Neural crest cell (in vitro differentiated cells): ENCODE measurements at regions not wholly inside any gene's neighbourhood (a gene's known extent, or its start where the extent isn't known, plus 50 kb on each side); places are given as distances from the start of the nearest gene placed in this dataset.

ENCODE experiments used
- DNase-seq: peaks from one replicate; pipeline ENCODE4 v3.0.0; 2021; ENCODE audit warnings: low read depth, mixed read lengths, low spot score
- H3K27ac Mint-ChIP-seq: one replicate; pipeline ENCODE4 v1.8.0; 2021; ENCODE audit warnings: mild to moderate bottlenecking, mixed read lengths; ENCODE audit not compliant: unreplicated experiment
- H3K27me3 Mint-ChIP-seq: 2 replicates; pipeline ENCODE4 v1.8.0; 2021; ENCODE audit warnings: low read depth, mild to moderate bottlenecking, mixed read lengths
- H3K36me3 Mint-ChIP-seq: 2 replicates; pipeline ENCODE4 v1.8.0; 2021; ENCODE audit warnings: low read depth, mild to moderate bottlenecking, mixed read lengths
- H3K4me1 Mint-ChIP-seq: 2 replicates; pipeline ENCODE4 v1.8.0; 2021; ENCODE audit warnings: mixed read lengths
- H3K4me3 Mint-ChIP-seq: one replicate; pipeline ENCODE4 v1.8.0; 2021; ENCODE audit warnings: mild to moderate bottlenecking, mixed read lengths
- H3K9me3 Mint-ChIP-seq: 2 replicates; pipeline ENCODE4 v1.8.0; 2021; ENCODE audit warnings: mixed read lengths
- CTCF ChIP-seq: fragments of 200-600 bp; sonication (generic); conservative IDR thresholded peaks from 2 replicates; pipeline ENCODE4 v1.5.0; 2021; ENCODE audit warnings: antibody characterized with exemption, mild to moderate bottlenecking

- TF ChIP-seq CTCF = peak; percentile 36
- DNase-seq = no peak
- peaks cover 6% of the 10 kb centered on the region for H3K9me3 Mint-ChIP-seq
- no peak overlapping the region for H3K27ac Mint-ChIP-seq
- H3K4me1 Mint-ChIP-seq = peaks cover 31% of the 10 kb centered on the region
- H3K36me3 Mint-ChIP-seq = no peaks in the 10 kb centered on the region
- H3K27me3 Mint-ChIP-seq = peaks cover 8% of the 10 kb centered on the region
- H3K4me3 Mint-ChIP-seq = no peak overlapping the region
Observed at GRCh38 chr1:47545912-47546483, 108.2 kb downstream of the FOXD2 start.

- Mint-ChIP-seq H3K27ac (peak overlapping the region; percentile 88), H3K27me3 (peaks cover 6% of the 10 kb centered on the region), H3K36me3 (no peaks in the 10 kb centered on the region), H3K4me3 (no peak overlapping the region), H3K4me1 (peaks cover 38% of the 10 kb centered on the region), H3K9me3 (no peaks in the 10 kb centered on the region)
- no peak for TF ChIP-seq CTCF
- DNase-seq = no peak
Observed at GRCh38 chr1:47547753-47548573, 110.1 kb downstream of the FOXD2 start.

- no peak overlapping the region for H3K4me3 Mint-ChIP-seq
Observed at GRCh38 chr1:47548637-47549036, 110.8 kb downstream of the FOXD2 start.

GRCh38 chr1:47549532-47549931 lies 111.7 kb downstream of the FOXD2 start:
- no peak overlapping the region for H3K27ac Mint-ChIP-seq
- no peaks in the 10 kb centered on the region for H3K36me3 Mint-ChIP-seq
- no peak overlapping the region for H3K4me3 Mint-ChIP-seq
- no peak for DNase-seq
- peaks cover 54% of the 10 kb centered on the region for H3K4me1 Mint-ChIP-seq
- H3K27me3 Mint-ChIP-seq = peaks cover 7% of the 10 kb centered on the region
- no peaks in the 10 kb centered on the region for H3K9me3 Mint-ChIP-seq
- no peak for TF ChIP-seq CTCF

More at GRCh38 chr1:47548637-47549036, 110.8 kb downstream of the FOXD2 start:
- Mint-ChIP-seq H3K36me3 (no peaks in the 10 kb centered on the region), H3K27me3 (peaks cover 6% of the 10 kb centered on the region), H3K4me1 (peaks cover 45% of the 10 kb centered on the region), H3K9me3 (no peaks in the 10 kb centered on the region), H3K27ac (no peak overlapping the region)
- no peak for DNase-seq
- TF ChIP-seq CTCF = no peak

- Mint-ChIP-seq H3K27me3 (peaks cover 6% of the 10 kb centered on the region), H3K9me3 (no peaks in the 10 kb centered on the region)
- TF ChIP-seq CTCF = no peak
Observed at GRCh38 chr1:47550929-47551328, 113.1 kb downstream of the FOXD2 start.

More at GRCh38 chr1:47550929-47551328, 113.1 kb downstream of the FOXD2 start:
- DNase-seq = no peak
- Mint-ChIP-seq H3K4me3 (no peak overlapping the region), H3K27ac (no peak overlapping the region), H3K36me3 (no peaks in the 10 kb centered on the region), H3K4me1 (peaks cover 59% of the 10 kb centered on the region)
